SK-N-SH (cell line): ENCODE measurements at regions not wholly inside any gene's neighbourhood (a gene's known extent, or its start where the extent isn't known, plus 50 kb on each side); places are given as distances from the start of the nearest gene placed in this dataset.

ENCODE experiments used
- CTCF ChIA-PET: fragments of 300-600, 350-600 bp; formaldehyde crosslinking; extraction: SDS; loops from one replicate; lab custom pipeline; 2021; lab: Yijun Ruan, JAX
- POLR2A ChIA-PET: fragments of 350-600 bp; sonication (Branson Sonifier 250); formaldehyde crosslinking; extraction: SDS; loops from one replicate; lab custom pipeline; 2020; ENCODE audit warnings: antibody characterized with exemption, inconsistent platforms; lab: Yijun Ruan, JAX
- DNase-seq: peaks from one replicate; pipeline ENCODE4 v3.0.0; 2012
- H2AFZ ChIP-seq: fragments of 200-600 bp; sonication (generic); 2 replicates; pipeline ENCODE4 v1.8.1; 2016; ENCODE audit warnings: antibody characterized with exemption, mild to moderate bottlenecking, low read depth
- H3F3A ChIP-seq: fragments of 200-600 bp; sonication (generic); replicated peaks from 2 replicates; pipeline ENCODE3; 2016; ENCODE audit warnings: antibody characterized with exemption, mild to moderate bottlenecking; ENCODE audit not compliant: insufficient read depth
- H3K27ac ChIP-seq, 2 experiments: fragments of 200-500 bp in 1 of 2; fragments of 200-600 bp in 1 of 2; sonication (Bioruptor generic) in 1 of 2; sonication (generic), shearing (Covaris generic) in 1 of 2; 2 replicates each; pipeline versions ENCODE4 v1.5.1 to v1.6.1; 2014 to 2016; ENCODE audit warnings: low read depth in 2 of 2, inconsistent platforms in 1 of 2, low read length in 1 of 2, mild to moderate bottlenecking in 1 of 2, mixed read lengths in 1 of 2
- H3K27me3 ChIP-seq: fragments of 200-600 bp; sonication (generic), shearing (Covaris generic); 2 replicates; pipeline ENCODE4 v1.6.1; 2016; ENCODE audit warnings: mixed run types; ENCODE audit not compliant: insufficient read depth
- H3K36me3 ChIP-seq, 2 experiments: fragments of 200-500 bp in 1 of 2; fragments of 200-600 bp in 1 of 2; sonication (Bioruptor generic) in 1 of 2; sonication (generic) in 1 of 2; replicated peaks in 1 of 2; 2 replicates each; pipeline versions ENCODE3 to v1.5.1; 2014 to 2016; ENCODE audit warnings: low read length in 1 of 2, mild to moderate bottlenecking in 1 of 2; ENCODE audit not compliant: insufficient read depth in 2 of 2, control insufficient read depth in 1 of 2
- H3K4me1 ChIP-seq, 2 experiments: fragments of 200-500 bp in 1 of 2; fragments of 200-600 bp in 1 of 2; sonication (Bioruptor generic) in 1 of 2; sonication (generic), shearing (Covaris generic) in 1 of 2; 2 replicates each; pipeline versions ENCODE4 v1.5.1 to v1.6.1; 2014 to 2016; ENCODE audit warnings: low read depth in 1 of 2, low read length in 1 of 2, mixed run types in 1 of 2; ENCODE audit not compliant: insufficient read depth in 2 of 2, control insufficient read depth in 1 of 2
- H3K4me2 ChIP-seq: fragments of 200-600 bp; sonication (generic), shearing (Covaris generic); 2 replicates; pipeline ENCODE4 v1.6.1; 2017; ENCODE audit warnings: mixed run types
- H3K4me3 ChIP-seq, 2 experiments: fragments of 200-500 bp in 1 of 2; fragments of 200-600 bp in 1 of 2; sonication (Bioruptor generic) in 1 of 2; sonication (generic), shearing (Covaris generic) in 1 of 2; 2 replicates each; pipeline versions ENCODE4 v1.5.1 to v1.8.1; 2014 to 2016; ENCODE audit warnings: low read depth in 2 of 2, inconsistent platforms in 1 of 2, low read length in 1 of 2, mild to moderate bottlenecking in 1 of 2, mixed read lengths in 1 of 2, moderate library complexity in 1 of 2
- H3K79me2 ChIP-seq: fragments of 200-600 bp; sonication (generic); 2 replicates; pipeline ENCODE4 v1.8.1; 2017; ENCODE audit warnings: mild to moderate bottlenecking; ENCODE audit not compliant: insufficient read depth
- H3K9ac ChIP-seq: fragments of 200-600 bp; sonication (generic); 2 replicates; pipeline ENCODE4 v1.6.1; 2017; ENCODE audit warnings: mixed run types
- H3K9me2 ChIP-seq: fragments of 200-600 bp; sonication (generic); 2 replicates; pipeline ENCODE4 v1.6.1; 2017; ENCODE audit warnings: mixed run types
- H3K9me3 ChIP-seq: fragments of 200-600 bp; sonication (generic); 2 replicates; pipeline ENCODE4 v1.6.1; 2017; ENCODE audit warnings: mixed run types, mild to moderate bottlenecking, moderate library complexity
- H4K20me1 ChIP-seq: fragments of 200-600 bp; sonication (generic); 2 replicates; pipeline ENCODE4 v1.6.1; 2017; ENCODE audit warnings: mild to moderate bottlenecking, mixed run types; ENCODE audit not compliant: insufficient read depth
- EP300 ChIP-seq, 2 experiments: IDR thresholded peaks; 2 replicates each; pipeline versions ENCODE4 v1.4.0 to v1.6.1; 2012; ENCODE audit warnings: borderline replicate concordance in 1 of 2, low read depth in 1 of 2, low read length in 1 of 2
- IRF3 ChIP-seq: fragments of 150-350 bp; IDR thresholded peaks from 2 replicates; pipeline ENCODE4 v1.6.1; 2016; ENCODE audit warnings: mild to moderate bottlenecking, low read depth, low read length
- JUND ChIP-seq: IDR thresholded peaks from 2 replicates; pipeline ENCODE4 v1.4.0; 2012
- MEF2A ChIP-seq: IDR thresholded peaks from 2 replicates; pipeline ENCODE4 v1.4.0; 2012; ENCODE audit warnings: low read depth, borderline replicate concordance
- REST ChIP-seq: IDR thresholded peaks from 2 replicates; pipeline ENCODE4 v1.6.1; 2012; ENCODE audit warnings: mild to moderate bottlenecking, low read depth, low read length, moderate library complexity
- TCF12 ChIP-seq: IDR thresholded peaks from 2 replicates; pipeline ENCODE4 v1.4.0; 2012
- TEAD4 ChIP-seq: IDR thresholded peaks from 2 replicates; pipeline ENCODE4 v1.4.0; 2012; ENCODE audit warnings: mild to moderate bottlenecking, borderline replicate concordance; ENCODE audit not compliant: insufficient read depth
- USF2 ChIP-seq: fragments of 150-350 bp; IDR thresholded peaks from 2 replicates; pipeline ENCODE4 v1.6.1; 2017; ENCODE audit warnings: antibody characterized with exemption, low read length, low read depth, borderline replicate concordance
- ZBTB33 ChIP-seq: IDR thresholded peaks from 2 replicates; pipeline ENCODE4 v1.4.0; 2012; ENCODE audit warnings: low read depth, borderline replicate concordance
- WGBS: methylation state at CpG from one replicate; pipeline ENCODE4 v1.1.6; 2017; ENCODE audit warnings: low lambda C conversion rate; 5-methylcytosine and 5-hydroxymethylcytosine counted together

- H3K4me1 ChIP-seq, result peaks cover 7 to 80% of the 10 kb centered on the region in 2 experiments; a peak in 3 of 4 replicates
- DNase-seq, result no peak
- H3K27me3 ChIP-seq, result no peaks in the 10 kb centered on the region
- H3K9me2 ChIP-seq, result no peaks in the 10 kb centered on the region
- TF ChIP-seq TEAD4, result no peak
- TF ChIP-seq USF2, result no peak
- no peak for TF ChIP-seq IRF3
- no peak for TF ChIP-seq MEF2A
- no peak for TF ChIP-seq EP300 (IDR thresholded peaks at IDR 0.05; ENCODE audit: borderline replicate concordance in 1 of 2, low read depth in 1 of 2, low read length in 1 of 2)
- no peak for TF ChIP-seq TCF12
- TF ChIP-seq JUND, result no peak
- no peak for TF ChIP-seq REST
- no peak for TF ChIP-seq ZBTB33
- H3K9me3 ChIP-seq, result no peaks in the 10 kb centered on the region
- ChIA-PET POLR2A (interaction anchor here (2.0 kb wide), 1 partner anchor 62 kb away, joined by 7 read pairs; no protein-coding TSS in a partner anchor), CTCF (interaction anchor here (0.6 to 4.3 kb wide), 7 partner anchors 19 to 245 kb away, joined by 3 to 18 read pairs (median 6); a partner anchor contains a TSS)
- peak overlapping the region; percentile 66 to 94; a peak in 3 of 4 replicates for H3K27ac ChIP-seq
- no peaks in the 10 kb centered on the region for H3K36me3 ChIP-seq
- 0 out of 2 replicates have a peak overlapping the region, but pooled peaks have one; percentile 59 for H3K4me2 ChIP-seq
- H3K79me2 ChIP-seq, result no peaks in the 10 kb centered on the region
- H2AFZ ChIP-seq, result no peak overlapping the region
- 64% methylated on average over 11 of the region's 11 CpGs for WGBS
- H3K4me3 ChIP-seq, result no peak overlapping the region
- no peaks in the 10 kb centered on the region for H3F3A ChIP-seq
- no peak overlapping the region for H3K9ac ChIP-seq
- no peaks in the 10 kb centered on the region for H4K20me1 ChIP-seq
Measured at GRCh38 chr18:46412916-46413315, 244.1 kb downstream of the LOXHD1 start.
